Ovary (tissue), 3 donors: ENCODE measurements at regions not wholly inside any gene's neighbourhood (a gene's known extent, or its start where the extent isn't known, plus 50 kb on each side); places are given as distances from the start of the nearest gene placed in this dataset.

Experiments used
- CTCF ChIP-seq, 3 donors: fragments of 450-650 bp in 2 of 3; fragments of 200-600 bp in 1 of 3; IDR thresholded peaks; one replicate each; pipeline versions ENCODE4 v1.5.1 to v1.8.0; 2016 to 2022; ENCODE audit warnings: antibody characterized with exemption in 3 of 3, mild to moderate bottlenecking in 1 of 3
- POLR2A ChIP-seq: fragments of 450-650 bp; IDR thresholded peaks from one replicate; pipeline ENCODE4 v1.6.1; 2017; ENCODE audit warnings: antibody characterized with exemption, mild to moderate bottlenecking, moderate library complexity
- donor health status: DM: no; HTN: no; CAD: no.

- TF ChIP-seq POLR2A (no peak), CTCF (IDR thresholded peaks at IDR 0.05) (no peak)
Measured at GRCh38 chr4:97412331-97412730, 730.9 kb downstream of the STPG2 start.
